Aorta (tissue), 5 donors: ENCODE measurements at regions not wholly inside any gene's neighbourhood (a gene's known extent, or its start where the extent isn't known, plus 50 kb on each side); places are given as distances from the start of the nearest gene placed in this dataset.
"Not testable (repeated sequence)": the region's sequence is repeated elsewhere in the genome, so short reads cannot be mapped to it uniquely, and the experiment has no call there.

Source experiments
- ATAC-seq: fragments of 200-7000 bp; cut with Tn5 transposase; one replicate; pipeline ENCODE4 v1.9.1; 2022; ENCODE audit warnings: moderate library complexity; ENCODE audit not compliant: low FRiP score
- DNase-seq, 2 donors: peaks; one replicate each; pipeline ENCODE4 v3.0.0-alpha.2; 2020
- H3K27ac ChIP-seq, 2 donors: one replicate each; pipeline ENCODE4 v1.5.1; 2013; ENCODE audit warnings: low read length in 2 of 2, mild to moderate bottlenecking in 2 of 2, moderate library complexity in 2 of 2, control low read depth in 1 of 2, inconsistent platforms in 1 of 2, low read depth in 1 of 2
- H3K27me3 ChIP-seq, 2 donors: one replicate each; pipeline ENCODE4 v1.6.1; 2013; ENCODE audit warnings: control low read depth in 1 of 2, low read length in 1 of 2, mild to moderate bottlenecking in 1 of 2, moderate library complexity in 1 of 2; ENCODE audit not compliant: insufficient read depth in 2 of 2, control insufficient read depth in 1 of 2
- H3K36me3 ChIP-seq, 2 donors: one replicate each; pipeline ENCODE4 v1.6.1; 2013; ENCODE audit warnings: control low read depth in 1 of 2, low read length in 1 of 2, mild to moderate bottlenecking in 1 of 2; ENCODE audit not compliant: insufficient read depth in 2 of 2, control insufficient read depth in 1 of 2
- H3K4me1 ChIP-seq, 2 donors: one replicate each; pipeline ENCODE4 v1.6.1; 2013; ENCODE audit warnings: low read length in 2 of 2, control low read depth in 1 of 2, mild to moderate bottlenecking in 1 of 2, moderate library complexity in 1 of 2; ENCODE audit not compliant: insufficient read depth in 2 of 2, control insufficient read depth in 1 of 2
- H3K4me3 ChIP-seq, 2 donors: one replicate each; pipeline ENCODE4 v1.5.1; 2013; ENCODE audit warnings: low read length in 2 of 2, control low read depth in 1 of 2, mild to moderate bottlenecking in 1 of 2
- H3K9me3 ChIP-seq: one replicate; pipeline ENCODE4 v1.6.1; 2013; ENCODE audit warnings: mild to moderate bottlenecking, low read length; ENCODE audit not compliant: control insufficient read depth
- WGBS, 2 donors: extraction: QIAGEN DNeasy Blood & Tissue Kit; methylation state at CpG; one replicate each; pipeline ENCODE4 v1.1.7; 2013; 5-methylcytosine and 5-hydroxymethylcytosine counted together
- intact Hi-C, 2 donors: fragments of 100-400 bp; cut with DNase I; formaldehyde crosslinking; loops; one replicate each; pipeline versions ENCODE4 v1.14.2 to v1.15.0; 2022
- donor health status: healthy with polysubstance abuse.
- donor health status: Bipolar disorder and iron deficiency.
- donor health status: DM: no; HTN: no; CAD: no.
- donor health status: DM: no; HTN: no; CAD: no.
- donor health status: DM: yes; HTN: yes; CAD: no.

DNA sequence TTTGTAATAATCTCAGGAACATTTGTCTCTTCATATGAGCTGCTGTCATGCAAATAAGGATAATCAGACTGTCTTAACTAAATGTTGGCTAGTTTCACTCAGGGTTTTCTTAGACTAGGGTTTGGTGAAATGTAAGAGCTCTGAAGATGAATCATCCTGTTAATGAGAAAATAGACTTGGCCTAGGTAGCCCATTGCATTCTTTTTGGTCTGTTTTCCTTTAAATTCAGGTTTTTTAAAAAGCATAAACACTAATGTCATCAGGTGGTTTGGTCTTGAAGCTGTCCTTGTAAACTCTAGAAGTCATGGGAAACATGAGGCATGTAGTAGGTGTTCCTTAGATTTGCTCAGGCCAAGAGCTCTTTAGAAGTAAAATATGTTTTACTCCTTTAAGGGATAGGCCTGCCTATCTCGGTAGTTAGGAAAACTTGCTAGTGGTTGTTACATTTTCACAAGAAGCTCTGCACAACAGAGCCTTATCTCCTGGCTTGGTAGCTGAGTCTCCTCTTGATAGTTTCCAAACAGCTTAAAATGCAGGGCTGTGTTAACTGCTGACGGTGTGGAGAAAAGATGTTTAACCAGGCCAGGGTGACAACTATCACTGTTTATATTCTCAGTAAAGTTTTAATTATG lies 62.0 kb upstream of the C1QTNF9B start:
- H3K4me1 ChIP-seq = no peaks in the 10 kb centered on the region
- H3K27ac ChIP-seq = no peak overlapping the region
- no peak overlapping the region for H3K4me3 ChIP-seq
- 73 to 74% methylated on average over 2 of the region's 2 CpGs for WGBS, 2 donors
- intact Hi-C loops = no loop called here
- no peaks in the 10 kb centered on the region for H3K27me3 ChIP-seq
- ATAC-seq (no peak), DNase-seq (no peak)
- no peaks in the 10 kb centered on the region for H3K36me3 ChIP-seq
- no peaks in the 10 kb centered on the region for H3K9me3 ChIP-seq

DNA sequence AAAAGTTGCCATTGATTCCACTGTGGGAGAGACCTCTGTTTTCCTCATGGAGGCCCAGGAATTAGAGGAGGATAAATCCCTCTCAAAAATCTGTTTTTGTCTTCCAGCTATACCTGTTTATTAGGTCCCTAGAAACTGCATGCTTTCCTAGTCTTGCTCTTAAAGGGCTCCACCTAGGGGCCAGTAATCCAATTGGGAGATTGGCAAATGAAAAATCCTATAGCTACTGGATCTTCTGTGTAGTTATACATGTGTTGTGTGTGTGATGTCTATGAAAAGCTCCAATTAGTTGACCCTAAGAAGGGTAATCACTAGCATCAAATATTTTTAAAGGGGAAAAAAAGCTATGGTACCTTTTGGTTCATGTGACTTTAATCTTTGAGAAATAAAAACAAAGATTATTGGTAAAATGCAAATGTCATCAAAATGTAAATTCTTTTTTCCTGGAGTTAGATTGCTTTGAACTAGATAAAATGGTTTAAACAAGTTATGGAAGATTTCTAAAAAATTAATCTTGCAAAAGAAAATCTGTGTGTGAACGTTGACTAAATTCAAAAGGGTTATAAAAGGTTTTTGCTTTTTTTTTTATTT lies 63.4 kb upstream of the C1QTNF9B start:
- intact Hi-C loops = no loop called here
- Histone ChIP-seq H3K9me3 (no peaks in the 10 kb centered on the region), H3K27ac (no peak overlapping the region), H3K4me1 (no peaks in the 10 kb centered on the region), H3K36me3 (no peaks in the 10 kb centered on the region), H3K4me3 (no peak overlapping the region), H3K27me3 (no peaks in the 10 kb centered on the region)
- DNase-seq (no peak), ATAC-seq (no peak)
- WGBS, 2 donors = 81 to 87% methylated on average over 1 of the region's 1 CpG

DNA sequence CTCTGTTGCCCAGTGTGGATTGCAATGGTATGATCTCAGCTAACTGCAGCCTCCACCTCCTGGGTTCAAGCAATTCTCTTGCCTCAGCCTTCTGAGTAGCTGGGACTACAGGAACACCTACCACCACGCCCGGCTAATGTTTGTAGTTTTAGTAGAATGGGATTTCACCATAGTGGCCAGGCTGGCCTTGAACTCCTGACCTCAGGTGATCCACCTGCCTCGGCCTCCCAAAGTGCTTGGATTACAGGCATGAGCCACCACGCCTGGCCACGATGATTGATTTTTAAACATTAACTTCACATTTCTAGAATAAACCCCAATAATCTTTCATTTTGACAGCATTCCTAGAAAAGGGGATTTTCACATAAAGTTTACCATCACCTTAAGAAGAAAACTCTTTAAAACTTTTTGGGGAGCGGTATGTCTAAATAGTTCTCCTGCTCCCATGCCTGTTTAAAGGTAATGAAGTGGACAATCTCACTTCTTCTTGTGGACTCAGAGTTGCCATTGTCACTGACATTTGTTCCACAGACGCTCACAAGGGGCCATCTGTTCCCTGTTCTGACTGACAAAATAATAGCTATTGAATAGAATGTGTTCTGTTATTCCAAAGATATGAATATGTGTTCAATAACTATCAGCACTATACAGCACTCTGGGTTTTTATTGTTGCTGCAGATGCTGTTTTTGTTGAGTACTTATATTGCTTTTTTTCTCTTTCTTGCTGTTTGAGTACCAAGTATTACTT lies 66.1 kb upstream of the C1QTNF9B start:
- DNase-seq (no peak), ATAC-seq (no peak)
- 92% methylated on average over 7 of the region's 7 CpGs for WGBS, 2 donors
- Histone ChIP-seq H3K9me3 (no peaks in the 10 kb centered on the region), H3K36me3 (no peaks in the 10 kb centered on the region), H3K4me3 (no peak overlapping the region), H3K27me3 (no peaks in the 10 kb centered on the region), H3K27ac (no peak overlapping the region), H3K4me1 (no peaks in the 10 kb centered on the region)
- intact Hi-C loops = no loop called here

DNA sequence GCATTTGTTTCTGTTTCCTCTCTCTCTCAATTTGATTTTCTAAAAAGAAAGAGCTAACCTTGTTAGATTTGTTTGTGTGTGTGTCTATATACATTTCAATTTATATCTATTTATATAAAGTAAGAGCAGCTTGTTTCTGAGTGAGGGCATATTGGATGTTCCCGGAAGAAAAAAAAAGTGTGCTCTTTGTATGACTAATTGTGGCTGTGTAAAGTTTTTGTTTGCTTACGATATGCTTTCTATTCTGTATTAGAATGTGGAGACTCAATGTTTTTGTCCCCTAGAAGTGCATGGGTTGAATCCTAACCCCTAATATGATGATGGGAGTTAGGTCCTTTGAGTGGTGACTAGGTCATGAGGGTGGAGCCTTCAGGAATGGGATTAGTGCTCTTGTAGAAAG lies 66.6 kb upstream of the C1QTNF9B start:
- no peak overlapping the region for H3K27ac ChIP-seq
- no peak for ATAC-seq
- DNase-seq = no peak
- 76 to 77% methylated on average over 2 of the region's 2 CpGs for WGBS, 2 donors
- no peaks in the 10 kb centered on the region for H3K27me3 ChIP-seq
- no peaks in the 10 kb centered on the region for H3K4me1 ChIP-seq
- H3K9me3 ChIP-seq = no peaks in the 10 kb centered on the region
- H3K4me3 ChIP-seq = no peak overlapping the region
- intact Hi-C loops = no loop called here
- no peaks in the 10 kb centered on the region for H3K36me3 ChIP-seq

DNA sequence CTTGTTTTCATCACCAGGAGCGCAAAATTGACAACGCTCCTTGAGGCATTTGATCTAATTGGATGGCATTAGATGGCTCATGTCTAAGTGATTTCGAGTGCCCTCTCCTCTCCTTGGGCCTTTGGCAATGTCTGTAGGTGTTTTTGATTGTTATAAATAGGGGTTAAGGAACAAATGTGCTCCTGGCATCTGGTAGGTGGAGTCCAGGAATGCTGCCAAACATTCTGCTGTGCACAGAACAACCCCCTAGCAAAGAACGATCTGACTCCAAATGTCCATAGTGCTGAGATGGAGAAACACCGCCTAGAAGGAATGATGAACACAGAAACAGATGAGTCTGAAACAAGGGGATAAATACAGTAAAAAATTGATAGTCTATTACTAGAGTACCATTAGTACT lies 68.0 kb upstream of the C1QTNF9B start:
- DNase-seq (no peak), ATAC-seq (no peak)
- WGBS, 2 donors = 65 to 67% methylated on average over 5 of the region's 5 CpGs
- H3K27ac ChIP-seq = no peak overlapping the region
- intact Hi-C loops = no loop called here
- H3K4me3 ChIP-seq = no peak overlapping the region
- H3K9me3 ChIP-seq = no peaks in the 10 kb centered on the region
- H3K4me1 ChIP-seq = no peaks in the 10 kb centered on the region
- no peaks in the 10 kb centered on the region for H3K27me3 ChIP-seq
- no peaks in the 10 kb centered on the region for H3K36me3 ChIP-seq

DNA sequence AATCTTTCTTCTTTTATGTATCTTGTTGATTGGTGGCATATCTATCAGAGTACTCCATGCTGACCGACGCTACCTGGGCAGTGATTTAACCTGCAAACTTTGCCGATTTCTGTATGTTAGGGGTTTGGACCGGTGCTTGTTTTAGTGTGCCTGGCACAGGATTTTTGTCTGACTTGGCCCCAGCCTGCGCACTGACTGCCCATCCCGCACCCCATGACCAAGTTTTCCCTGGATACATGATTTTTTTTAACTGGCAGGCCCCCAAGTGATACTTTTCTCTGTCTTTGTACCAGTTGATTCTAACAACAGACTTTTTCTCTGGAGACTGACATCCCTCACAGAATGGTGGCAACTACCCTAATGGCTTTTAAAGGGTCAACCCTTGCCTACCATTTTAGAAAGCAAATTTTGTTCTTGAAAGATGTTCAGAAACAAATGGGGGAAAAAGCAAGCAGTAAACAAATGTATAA lies 69.0 kb upstream of the C1QTNF9B start:
- no peaks in the 10 kb centered on the region for H3K4me1 ChIP-seq
- H3K4me3 ChIP-seq = no peak overlapping the region
- WGBS, 2 donors = 52 to 57% methylated on average over 6 of the region's 6 CpGs
- H3K36me3 ChIP-seq = no peaks in the 10 kb centered on the region
- no peak for ATAC-seq
- no peak for DNase-seq
- H3K27ac ChIP-seq = no peak overlapping the region
- H3K27me3 ChIP-seq = no peaks in the 10 kb centered on the region
- no peaks in the 10 kb centered on the region for H3K9me3 ChIP-seq
- intact Hi-C loops = no loop called here

DNA sequence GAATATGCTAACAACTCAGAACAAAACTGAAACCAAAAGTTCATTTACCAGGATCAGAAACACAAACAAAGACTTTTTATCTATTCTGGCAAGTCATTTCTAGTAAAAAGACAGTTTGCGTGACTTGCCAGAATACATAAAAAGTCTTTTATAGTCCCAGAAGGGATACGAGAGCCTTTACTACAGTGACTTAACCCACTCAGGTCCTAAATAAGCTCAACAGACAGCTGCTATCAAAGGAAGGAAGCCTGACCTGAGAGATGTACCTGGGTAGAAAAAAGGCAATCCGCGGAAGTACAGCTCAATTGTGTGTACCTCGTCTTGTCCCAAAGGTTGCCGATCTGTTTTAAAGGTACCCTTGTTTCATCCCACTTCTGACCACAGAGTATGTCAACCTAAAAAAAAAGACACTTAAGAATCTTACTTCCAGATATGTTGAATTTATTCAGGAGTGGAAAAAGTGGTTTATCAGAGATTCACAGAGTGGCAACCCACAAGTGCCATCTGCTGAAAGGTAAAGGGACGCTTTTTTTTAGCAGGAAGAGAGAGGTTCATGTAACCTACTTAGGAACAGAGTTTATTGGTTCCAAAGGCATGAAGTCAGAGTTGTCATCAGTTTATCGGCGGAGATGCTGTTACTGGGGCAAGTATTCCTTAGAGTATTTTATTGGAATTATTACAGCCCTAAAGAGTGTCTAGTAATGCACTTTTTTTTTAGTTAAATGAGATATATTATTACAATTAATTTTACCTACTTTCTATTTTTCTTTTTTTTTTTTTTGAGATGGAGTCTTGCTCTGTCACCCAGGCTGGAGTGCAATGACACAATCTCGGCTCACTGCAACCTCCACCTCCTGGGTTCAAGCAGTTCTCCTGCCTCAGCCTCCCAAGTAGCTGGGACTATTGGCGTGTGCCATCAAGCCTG lies 69.7 kb upstream of the C1QTNF9B start:
- H3K4me3 ChIP-seq = no peak overlapping the region
- H3K9me3 ChIP-seq = no peaks in the 10 kb centered on the region
- no peak for ATAC-seq
- H3K36me3 ChIP-seq = no peaks in the 10 kb centered on the region
- no peak for DNase-seq
- intact Hi-C loops = no loop called here
- no peaks in the 10 kb centered on the region for H3K4me1 ChIP-seq
- no peak overlapping the region for H3K27ac ChIP-seq
- H3K27me3 ChIP-seq = no peaks in the 10 kb centered on the region
- WGBS, 2 donors = 73 to 74% methylated on average over 11 of the region's 11 CpGs

DNA sequence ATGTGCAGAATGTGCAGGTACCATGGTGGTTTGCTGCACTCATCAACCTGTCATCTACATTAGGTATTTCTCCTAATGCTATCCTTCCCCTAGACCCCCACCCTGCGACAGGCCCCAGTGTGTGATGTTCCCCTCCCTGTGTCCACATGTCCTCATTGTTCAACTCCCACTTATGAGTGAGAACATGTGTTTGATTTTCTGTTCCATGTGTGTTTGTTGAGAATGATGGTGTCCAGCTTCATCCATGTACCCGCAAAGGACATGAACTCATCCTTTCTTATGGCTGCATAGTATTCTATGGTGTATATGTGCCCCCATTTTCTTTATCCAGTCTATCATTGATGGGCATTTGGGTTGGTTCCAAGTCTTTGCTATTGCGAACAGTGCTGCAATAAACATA lies 70.5 kb upstream of the C1QTNF9B start:
- ATAC-seq, intact Hi-C loops, H3K9me3 ChIP-seq, H3K4me3 ChIP-seq, H3K27ac ChIP-seq, H3K4me1 ChIP-seq, DNase-seq, H3K27me3 ChIP-seq, H3K36me3 ChIP-seq: not testable (repeated sequence)
- WGBS, 2 donors = 90 to 97% methylated on average over 3 of the region's 3 CpGs
